ENCODE measurements at regions not wholly inside any gene's neighbourhood (a gene's known extent, or its start where the extent isn't known, plus 50 kb on each side); places are given as distances from the start of the nearest gene placed in this dataset.

- intact Hi-C loops (cut with micrococcal nuclease; ENCODE audit: unreplicated experiment) = no loop called here
- DNase-seq = no peak
- Mint-ChIP-seq H3K4me1 (ENCODE audit: low read depth, unreplicated experiment) (peaks cover 15% of the 10 kb centered on the region), H3K27ac (ENCODE audit: unreplicated experiment) (no peak overlapping the region), H3K27me3 (ENCODE audit: unreplicated experiment) (no peaks in the 10 kb centered on the region), H3K4me3 (ENCODE audit: low read depth, unreplicated experiment) (no peak overlapping the region), H3K9me3 (ENCODE audit: low read depth, unreplicated experiment) (no peaks in the 10 kb centered on the region), H3K36me3 (ENCODE audit: insufficient read depth, unreplicated experiment) (no peaks in the 10 kb centered on the region)
- no peak for TF ChIP-seq CTCF (IDR thresholded peaks at IDR 0.05; ENCODE audit: unreplicated experiment)
- no TSS peak for BruUV-seq (replicated peaks)
- CTCF ChIA-PET = no interaction called here
Observed at GRCh38 chr1:186615332-186615731, 64.9 kb downstream of the PTGS2 start.

- intact Hi-C loops (cut with micrococcal nuclease; ENCODE audit: unreplicated experiment) = no loop called here
- Mint-ChIP-seq H3K4me1 (ENCODE audit: low read depth, unreplicated experiment) (peaks cover 9% of the 10 kb centered on the region), H3K4me3 (ENCODE audit: low read depth, unreplicated experiment) (no peak overlapping the region), H3K9me3 (ENCODE audit: low read depth, unreplicated experiment) (no peaks in the 10 kb centered on the region), H3K36me3 (ENCODE audit: insufficient read depth, unreplicated experiment) (no peaks in the 10 kb centered on the region), H3K27me3 (ENCODE audit: unreplicated experiment) (no peaks in the 10 kb centered on the region), H3K27ac (ENCODE audit: unreplicated experiment) (no peak overlapping the region)
- no TSS peak for BruUV-seq (replicated peaks)
- CTCF ChIA-PET = no interaction called here
- TF ChIP-seq CTCF (IDR thresholded peaks at IDR 0.05; ENCODE audit: unreplicated experiment) = no peak
- no peak for DNase-seq
Observed at GRCh38 chr1:186611156-186611555, 69.1 kb downstream of the PTGS2 start.

- no TSS peak for BruUV-seq (replicated peaks)
- H3K36me3 Mint-ChIP-seq (ENCODE audit: insufficient read depth, unreplicated experiment) = no peaks in the 10 kb centered on the region
- CTCF ChIA-PET = interaction anchor here (0.5 kb wide), 1 partner anchor 193 kb away, joined by 3 read pairs; no protein-coding TSS in a partner anchor
- no peaks in the 10 kb centered on the region for H3K27me3 Mint-ChIP-seq (ENCODE audit: unreplicated experiment)
- H3K4me1 Mint-ChIP-seq (ENCODE audit: low read depth, unreplicated experiment) = peaks cover 26% of the 10 kb centered on the region
- intact Hi-C loops (cut with micrococcal nuclease; ENCODE audit: unreplicated experiment) = loop anchor here (5.0 kb wide), 2 partner anchors 207 to 308 kb away; no protein-coding TSS in a partner anchor
- no peaks in the 10 kb centered on the region for H3K9me3 Mint-ChIP-seq (ENCODE audit: low read depth, unreplicated experiment)
- H3K4me3 Mint-ChIP-seq (ENCODE audit: low read depth, unreplicated experiment) = no peak overlapping the region
- DNase-seq = no peak
- H3K27ac Mint-ChIP-seq (ENCODE audit: unreplicated experiment) = no peak overlapping the region
- TF ChIP-seq CTCF (IDR thresholded peaks at IDR 0.05; ENCODE audit: unreplicated experiment) = no peak
Observed at GRCh38 chr1:186609183-186609582, 71.0 kb downstream of the PTGS2 start.

GRCh38 chr1:186605762-186606350, 74.4 kb downstream of the PTGS2 start:
- H3K4me3 Mint-ChIP-seq (ENCODE audit: low read depth, unreplicated experiment) = no peak overlapping the region
- H3K4me1 Mint-ChIP-seq (ENCODE audit: low read depth, unreplicated experiment) = peaks cover 26% of the 10 kb centered on the region
- CTCF ChIA-PET = interaction anchor here (0.6 to 2.9 kb wide), 16 partner anchors 21 to 392 kb away, joined by 3 to 28 read pairs (median 4); partner anchors contain the start of gene PTGS2
- BruUV-seq (replicated peaks) = no TSS peak
- peaks cover 4% of the 10 kb centered on the region for H3K9me3 Mint-ChIP-seq (ENCODE audit: low read depth, unreplicated experiment)
- peak; percentile 76 for DNase-seq
- intact Hi-C loops (cut with micrococcal nuclease; ENCODE audit: unreplicated experiment) = loop anchor here (1.0 to 5.0 kb wide), 6 partner anchors 76 to 380 kb away; no protein-coding TSS in a partner anchor
- TF ChIP-seq CTCF (IDR thresholded peaks at IDR 0.05; ENCODE audit: unreplicated experiment) = peak; percentile 89
- H3K36me3 Mint-ChIP-seq (ENCODE audit: insufficient read depth, unreplicated experiment) = no peaks in the 10 kb centered on the region
- H3K27ac Mint-ChIP-seq (ENCODE audit: unreplicated experiment) = peak overlapping the region; percentile 51
- no peaks in the 10 kb centered on the region for H3K27me3 Mint-ChIP-seq (ENCODE audit: unreplicated experiment)

Data from Calu3 (cell line).